Panc1 (cell line): ENCODE measurements at regions not wholly inside any gene's neighbourhood (a gene's known extent, or its start where the extent isn't known, plus 50 kb on each side); places are given as distances from the start of the nearest gene placed in this dataset.

ENCODE experiments used
- ATAC-seq: fragments of 200-7000 bp; cut with Tn5 transposase; 2 replicates; pipeline ENCODE4 v1.9.1; 2020; ENCODE audit warnings: mild to moderate bottlenecking, moderate library complexity
- BruUV-seq: library from RNA; stranded (reverse); fragments of 400-500 nt; replicated peaks from 2 replicates; lab custom pipeline; 2021; lab: Mats Ljungman, UMichigan
- CTCF ChIA-PET: fragments of 300-600 bp; sonication (Branson Sonifier 250); formaldehyde crosslinking; loops from one replicate; lab custom pipeline; 2022; ENCODE audit warnings: antibody characterized with exemption; lab: Charles Lee
- POLR2A ChIA-PET: fragments of 300-600 bp; sonication (Branson Sonifier 250); formaldehyde crosslinking; loops from one replicate; lab custom pipeline; 2022; ENCODE audit warnings: antibody characterized with exemption; lab: Charles Lee
- DNase-seq: peaks from one replicate; pipeline ENCODE4 v3.0.0-alpha.2; 2010; ENCODE audit warnings: low read depth, low spot score
- H3K27ac ChIP-seq: 2 replicates; pipeline ENCODE4 v1.5.1; 2011; ENCODE audit warnings: mild to moderate bottlenecking, low read length, inconsistent platforms
- H3K27me3 ChIP-seq: fragments of 200-500 bp; sonication (Bioruptor generic); 2 replicates; pipeline ENCODE4 v1.6.0; 2014; ENCODE audit warnings: low read length, inconsistent platforms; ENCODE audit not compliant: control insufficient read depth, insufficient read depth
- H3K36me3 ChIP-seq: fragments of 200-500 bp; sonication (Bioruptor generic); 2 replicates; pipeline ENCODE4 v1.5.1; 2014; ENCODE audit warnings: inconsistent platforms, mild to moderate bottlenecking, low read length, moderate library complexity; ENCODE audit not compliant: control insufficient read depth, insufficient read depth
- H3K4me1 ChIP-seq: 2 replicates; pipeline ENCODE4 v1.5.1; 2011; ENCODE audit warnings: inconsistent platforms, mild to moderate bottlenecking, low read length, moderate library complexity; ENCODE audit not compliant: control insufficient read depth, insufficient read depth
- H3K4me3 ChIP-seq, 2 experiments: 2 replicates each; pipeline ENCODE4 v1.5.1; 2011 to 2012; ENCODE audit warnings: low read depth in 2 of 2, low read length in 2 of 2, mild to moderate bottlenecking in 2 of 2, inconsistent platforms in 1 of 2, moderate library complexity in 1 of 2
- H3K9me3 ChIP-seq: fragments of 200-500 bp; sonication (Bioruptor generic); 2 replicates; pipeline ENCODE4 v1.5.1; 2014; ENCODE audit warnings: low read depth, mild to moderate bottlenecking, inconsistent platforms, low read length, moderate library complexity; ENCODE audit not compliant: control insufficient read depth, insufficient read depth
- POLR2AphosphoS5 ChIP-seq: IDR thresholded peaks from 2 replicates; pipeline ENCODE4 v1.6.1; 2012; ENCODE audit warnings: mild to moderate bottlenecking, low read depth, low read length, moderate library complexity
- REST ChIP-seq, 2 experiments: IDR thresholded peaks; 2 replicates each; pipeline ENCODE4 v1.6.1; 2011 to 2012; ENCODE audit warnings: low read depth in 2 of 2, control low read depth in 1 of 2, low read length in 1 of 2, mild to moderate bottlenecking in 1 of 2, moderate library complexity in 1 of 2; ENCODE audit not compliant: insufficient read depth in 1 of 2
- SIN3A ChIP-seq: IDR thresholded peaks from 2 replicates; pipeline ENCODE4 v1.6.1; 2012; ENCODE audit warnings: low read depth, mild to moderate bottlenecking, low read length, moderate library complexity, borderline replicate concordance; ENCODE audit not compliant: insufficient read depth
- TCF7L2 ChIP-seq: IDR thresholded peaks from 2 replicates; pipeline ENCODE4 v1.6.1; 2011; ENCODE audit warnings: mild to moderate bottlenecking, low read depth, low read length, inconsistent platforms
- in situ Hi-C: cut with HindIII; loops from 2 replicates; pipeline ENCODE4 v1.10.0; 2016; ENCODE audit warnings: low sequenced_read_pairs, low pct_unique_long_range_greater_than_20kb
- intact Hi-C: fragments of 100-400 bp; cut with micrococcal nuclease; formaldehyde crosslinking; loops from one replicate; pipeline ENCODE4 v1.10.0; 2022; ENCODE audit not compliant: unreplicated experiment
- TF ChIP-seq, protein P1 (sequence below): fragments of 450-650 bp; IDR thresholded peaks from 2 replicates; pipeline ENCODE4 v1.5.1; 2017; ENCODE audit warnings: mild to moderate bottlenecking

- BruUV-seq: no TSS peak
- ChIA-PET POLR2A (no interaction called here), CTCF (no interaction called here)
- no peaks in the 10 kb centered on the region for H3K36me3 ChIP-seq
- no peak for DNase-seq
- no peaks in the 10 kb centered on the region for H3K9me3 ChIP-seq
- in situ Hi-C loops: no loop called here
- no peaks in the 10 kb centered on the region for H3K27me3 ChIP-seq
- ATAC-seq: no peak
- no peaks in the 10 kb centered on the region for H3K4me1 ChIP-seq
- intact Hi-C loops: no loop called here
- TF ChIP-seq SIN3A (no peak), TCF7L2 (no peak), POLR2AphosphoS5 (no peak), REST (IDR thresholded peaks at IDR 0.05; ENCODE audit: insufficient read depth in 1 of 2, low read depth in 2 of 2, low read length in 1 of 2) (no peak)
- TF ChIP-seq, protein P1, sequence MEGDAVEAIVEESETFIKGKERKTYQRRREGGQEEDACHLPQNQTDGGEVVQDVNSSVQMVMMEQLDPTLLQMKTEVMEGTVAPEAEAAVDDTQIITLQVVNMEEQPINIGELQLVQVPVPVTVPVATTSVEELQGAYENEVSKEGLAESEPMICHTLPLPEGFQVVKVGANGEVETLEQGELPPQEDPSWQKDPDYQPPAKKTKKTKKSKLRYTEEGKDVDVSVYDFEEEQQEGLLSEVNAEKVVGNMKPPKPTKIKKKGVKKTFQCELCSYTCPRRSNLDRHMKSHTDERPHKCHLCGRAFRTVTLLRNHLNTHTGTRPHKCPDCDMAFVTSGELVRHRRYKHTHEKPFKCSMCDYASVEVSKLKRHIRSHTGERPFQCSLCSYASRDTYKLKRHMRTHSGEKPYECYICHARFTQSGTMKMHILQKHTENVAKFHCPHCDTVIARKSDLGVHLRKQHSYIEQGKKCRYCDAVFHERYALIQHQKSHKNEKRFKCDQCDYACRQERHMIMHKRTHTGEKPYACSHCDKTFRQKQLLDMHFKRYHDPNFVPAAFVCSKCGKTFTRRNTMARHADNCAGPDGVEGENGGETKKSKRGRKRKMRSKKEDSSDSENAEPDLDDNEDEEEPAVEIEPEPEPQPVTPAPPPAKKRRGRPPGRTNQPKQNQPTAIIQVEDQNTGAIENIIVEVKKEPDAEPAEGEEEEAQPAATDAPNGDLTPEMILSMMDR: no peak
- H3K27ac ChIP-seq: no peak overlapping the region
- no peak overlapping the region for H3K4me3 ChIP-seq
Observed at GRCh38 chr18:53701697-53702096, 522.8 kb downstream of the MBD2 start.

GRCh38 chr18:53698907-53699306 lies 525.6 kb downstream of the MBD2 start:
- intact Hi-C loops (loop anchor here (10.0 kb wide), 1 partner anchor 416 kb away; no protein-coding TSS in a partner anchor), in situ Hi-C loops (no loop called here)
- H3K27me3 ChIP-seq: no peaks in the 10 kb centered on the region
- no peak overlapping the region for H3K4me3 ChIP-seq
- H3K27ac ChIP-seq: no peak overlapping the region
- TF ChIP-seq REST (IDR thresholded peaks at IDR 0.05; ENCODE audit: insufficient read depth in 1 of 2, low read depth in 2 of 2, low read length in 1 of 2): no peak
- TF ChIP-seq, protein P1: peak; percentile 38
- H3K9me3 ChIP-seq: no peaks in the 10 kb centered on the region
- H3K36me3 ChIP-seq: no peaks in the 10 kb centered on the region
- no TSS peak for BruUV-seq
- DNase-seq (no peak), ATAC-seq (no peak)
- ChIA-PET POLR2A (no interaction called here), CTCF (interaction anchor here (1.3 kb wide), 1 partner anchor 421 kb away, joined by 3 read pairs; no protein-coding TSS in a partner anchor)
- H3K4me1 ChIP-seq: no peaks in the 10 kb centered on the region
